Midbrain (tissue), 1 donor: ENCODE measurements at regions not wholly inside any gene's neighbourhood (a gene's known extent, or its start where the extent isn't known, plus 50 kb on each side); places are given as distances from the start of the nearest gene placed in this dataset.

Experiments used
- DNase-seq: peaks from one replicate; lab custom pipeline; 2025; lab: John Stamatoyannopoulos, UW

DNA sequence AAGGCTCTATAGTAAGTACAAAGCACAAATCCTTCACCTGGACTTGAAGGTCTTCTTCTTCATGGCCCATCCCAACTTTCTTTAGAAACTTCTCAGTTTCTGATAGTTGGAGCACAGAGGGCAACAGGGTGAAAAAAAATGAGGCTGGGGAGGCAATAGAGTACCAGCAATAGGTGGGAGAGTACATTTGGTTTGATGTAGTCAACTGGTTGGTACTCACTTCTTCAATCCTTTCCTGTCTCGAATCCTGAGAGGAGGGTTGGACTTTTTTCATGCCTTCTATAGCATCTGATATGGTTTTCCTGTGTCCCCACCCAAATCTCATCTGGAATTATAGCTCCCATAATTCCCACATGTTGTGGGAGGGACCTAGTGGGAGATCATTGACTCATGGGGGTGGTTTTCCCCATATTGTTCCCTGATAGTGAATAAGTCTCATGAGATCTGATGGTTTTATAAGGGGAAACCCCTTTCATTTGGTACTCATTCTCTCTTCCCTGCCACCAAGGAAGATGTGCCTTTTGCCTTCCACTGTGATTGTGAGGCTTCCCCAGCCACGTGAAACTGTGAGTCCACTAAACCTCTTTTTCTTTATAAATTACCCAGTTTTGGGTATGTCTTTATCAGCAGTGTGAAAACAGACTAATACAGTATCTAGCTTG, 75.9 kb upstream of the LCLAT1 start:
- DNase-seq: no peak

GRCh38 chr2:30371772-30372373, 75.2 kb upstream of the LCLAT1 start:
- DNase-seq: no peak

GRCh38 chr2:30372826-30373225, 74.2 kb upstream of the LCLAT1 start:
- DNase-seq: no peak

GRCh38 chr2:30373881-30374302, 73.2 kb upstream of the LCLAT1 start:
- no peak for DNase-seq

- no peak for DNase-seq
Measured at GRCh38 chr2:30374380-30374779, 72.7 kb upstream of the LCLAT1 start.

DNA sequence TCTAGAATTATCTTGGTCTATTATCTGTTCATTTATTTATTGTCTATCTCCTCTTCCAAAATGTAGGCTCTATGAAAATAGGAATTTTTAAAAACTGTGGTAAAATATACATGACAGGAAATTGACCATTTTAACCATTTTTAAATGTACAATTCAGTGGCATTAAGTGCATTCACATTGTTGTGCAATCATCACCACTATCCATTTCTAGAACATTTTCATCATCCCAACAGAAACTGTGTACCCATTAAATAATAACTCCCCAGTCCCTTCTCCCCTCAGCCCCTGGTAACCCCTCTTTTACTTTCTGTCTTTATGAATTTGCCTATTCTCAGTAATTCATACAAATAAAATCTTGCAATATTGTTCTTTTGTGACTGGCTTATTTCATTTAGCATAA, 71.1 kb upstream of the LCLAT1 start:
- DNase-seq: no peak

GRCh38 chr2:30379481-30379880, 67.6 kb upstream of the LCLAT1 start:
- DNase-seq: no peak

DNA sequence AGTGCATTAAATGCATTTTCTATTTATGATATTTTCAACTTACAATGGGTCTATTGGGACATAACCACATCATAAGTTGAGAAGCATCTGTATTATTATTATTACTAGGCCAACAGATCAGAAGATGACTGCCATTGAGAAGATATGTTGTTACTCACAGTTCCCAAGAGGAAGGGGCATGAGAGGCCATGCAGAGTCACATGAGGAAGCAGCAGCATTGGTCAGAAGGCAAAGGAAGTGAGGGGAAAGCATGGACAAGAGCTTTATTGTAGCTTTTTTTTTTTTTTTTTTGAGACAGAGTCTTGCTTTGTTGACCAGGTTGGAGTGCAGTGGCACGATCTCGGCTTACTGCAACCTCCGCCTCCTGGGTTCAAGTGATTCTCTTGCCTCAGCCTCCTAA, 66.2 kb upstream of the LCLAT1 start:
- no peak for DNase-seq

DNA sequence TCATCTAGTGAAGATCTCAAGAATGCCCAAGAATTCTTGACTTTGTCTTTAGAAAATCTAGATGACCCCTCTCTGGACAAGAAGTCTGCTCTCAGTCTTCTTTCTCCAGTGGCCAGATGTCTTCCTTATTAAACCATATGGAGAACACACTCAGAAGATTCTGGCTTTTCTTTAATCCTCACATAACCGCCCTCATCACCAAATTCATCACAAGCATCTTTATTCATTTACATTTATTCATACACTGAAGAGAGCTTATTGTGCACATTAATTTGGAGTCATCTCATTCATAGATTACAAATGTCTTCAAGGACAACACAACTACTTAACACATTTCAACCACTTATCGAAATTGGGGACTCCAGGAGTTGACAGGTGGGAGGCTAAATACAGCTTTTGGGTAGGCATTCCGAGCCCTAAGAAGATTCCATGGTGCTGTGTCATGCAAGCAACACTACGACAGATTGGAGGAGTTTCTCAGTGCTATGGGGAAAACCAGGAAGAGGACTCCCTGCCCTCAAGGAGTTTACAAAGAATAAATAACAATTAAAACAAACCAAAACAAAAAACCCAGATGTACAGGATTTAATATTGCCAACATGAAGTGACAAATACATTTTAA, 64.8 kb upstream of the LCLAT1 start:
- DNase-seq: no peak

- DNase-seq: peak; percentile 22
Measured at GRCh38 chr2:30382995-30383394, 64.1 kb upstream of the LCLAT1 start.

DNA sequence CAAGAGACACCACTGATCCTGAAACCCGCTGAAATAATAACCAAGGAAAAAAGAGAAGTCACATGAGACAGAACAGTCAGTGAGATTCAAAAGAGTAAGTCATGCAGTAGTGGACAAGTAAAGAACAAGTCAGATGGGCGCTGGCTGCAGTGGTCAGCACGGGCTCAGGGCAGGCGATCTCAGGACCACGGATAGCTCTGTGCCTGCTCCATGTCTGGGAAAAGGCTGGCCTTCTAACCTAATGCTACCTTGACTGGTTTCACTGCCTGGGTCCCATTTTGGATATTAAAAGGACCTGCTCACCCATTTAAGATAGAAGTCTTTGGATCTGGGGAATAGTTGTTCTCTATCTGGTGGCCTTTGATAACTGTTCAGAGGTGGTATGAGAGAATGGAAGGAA, 61.7 kb upstream of the LCLAT1 start:
- no peak for DNase-seq

DNA sequence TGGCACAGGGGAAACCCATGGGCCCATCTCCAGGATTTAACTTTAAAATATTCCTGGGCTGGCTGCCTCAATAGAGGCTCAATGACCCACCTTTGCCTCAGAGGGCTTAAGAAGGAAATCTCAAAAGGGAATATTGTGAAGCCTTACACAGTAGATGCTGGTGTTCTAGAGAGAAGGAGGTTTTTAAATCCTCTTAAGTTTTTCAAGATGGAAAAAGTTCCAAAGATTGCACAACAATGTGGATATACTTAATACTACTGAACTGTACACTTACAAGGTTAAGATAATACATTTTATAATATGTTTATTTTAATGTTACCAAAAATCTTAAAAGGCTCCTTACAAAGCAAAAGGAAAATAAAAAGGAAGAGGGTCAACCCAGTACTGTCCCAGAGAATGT, 54.9 kb upstream of the LCLAT1 start:
- DNase-seq: no peak

GRCh38 chr2:30393510-30393909, 53.5 kb upstream of the LCLAT1 start:
- DNase-seq: no peak

- DNase-seq: no peak
Measured at GRCh38 chr2:30394096-30394495, 53.0 kb upstream of the LCLAT1 start.

DNA sequence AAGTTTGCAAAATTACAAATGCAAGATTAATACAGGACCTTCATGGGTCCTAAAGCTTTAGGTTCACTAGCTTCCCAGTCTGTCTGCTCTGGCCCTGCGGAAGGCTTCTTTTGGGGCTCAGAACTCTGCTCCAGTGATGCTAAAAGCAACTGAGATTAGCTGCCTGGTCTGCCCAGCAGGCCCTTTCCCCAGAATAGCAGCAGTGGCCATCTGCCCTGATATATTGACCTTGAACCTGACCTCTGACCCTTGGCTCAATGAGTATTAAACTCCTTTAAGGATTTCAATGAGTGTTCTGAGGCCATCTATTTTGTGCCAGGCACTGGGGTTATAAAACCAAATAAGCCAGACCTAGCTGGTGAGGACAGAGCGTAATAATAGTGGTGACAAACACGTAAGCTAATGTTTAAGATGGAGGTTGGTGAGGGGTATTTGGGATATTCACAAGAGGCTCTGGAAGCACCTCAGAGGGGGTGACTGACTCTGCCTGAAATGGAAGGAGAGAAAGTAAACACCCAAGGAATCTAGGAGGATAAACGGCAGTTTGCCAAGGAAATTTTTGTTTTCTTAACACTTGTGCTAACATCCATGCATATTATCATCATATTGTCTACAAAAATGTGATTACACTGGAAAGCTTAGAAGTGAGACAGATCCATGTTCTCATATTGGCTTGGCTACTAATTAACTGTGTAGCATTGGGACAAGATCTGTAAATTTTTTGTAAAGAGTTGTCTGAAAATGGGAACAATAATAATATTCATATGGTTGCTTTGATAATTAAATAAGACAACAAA, 50.4 kb upstream of the LCLAT1 start:
- DNase-seq: no peak
